SK-N-MC (cell line): ENCODE measurements at regions not wholly inside any gene's neighbourhood (a gene's known extent, or its start where the extent isn't known, plus 50 kb on each side); places are given as distances from the start of the nearest gene placed in this dataset.

Source experiments
- DNase-seq: peaks from one replicate; pipeline ENCODE4 v3.0.0-alpha.2; 2011; ENCODE audit warnings: low read depth, low spot score
- H3K27ac ChIP-seq: fragments of 200-600 bp; sonication (generic); 2 replicates; pipeline ENCODE4 v1.5.1; 2016; ENCODE audit warnings: mixed run types
- H3K36me3 ChIP-seq: fragments of 200-600 bp; sonication (generic); 2 replicates; pipeline ENCODE4 v1.6.1; 2017; ENCODE audit warnings: antibody characterized with exemption, low read length, mixed read lengths; ENCODE audit not compliant: insufficient read depth
- H3K4me3 ChIP-seq: fragments of 200-600 bp; sonication (generic); 2 replicates; pipeline ENCODE4 v1.5.1; 2016
- H3K9ac ChIP-seq: fragments of 200-600 bp; sonication (generic); 2 replicates; pipeline ENCODE4 v1.8.0; 2017; ENCODE audit warnings: mixed run types, mixed read lengths; ENCODE audit not compliant: insufficient read length
- H3K9me3 ChIP-seq: fragments of 200-600 bp; sonication (generic); 2 replicates; pipeline ENCODE4 v1.6.1; 2017; ENCODE audit warnings: low read depth, mild to moderate bottlenecking, antibody characterized with exemption, low read length, moderate library complexity, mixed read lengths
- EZH2 ChIP-seq: fragments of 200-600 bp; sonication (generic); IDR thresholded peaks from one replicate; pipeline ENCODE4 v1.6.1; 2017; ENCODE audit warnings: antibody characterized with exemption
- FOXP2 ChIP-seq: optimal IDR thresholded peaks from 2 replicates; pipeline ENCODE3; 2011; ENCODE audit warnings: mild to moderate bottlenecking, moderate library complexity; ENCODE audit not compliant: insufficient read depth; ENCODE audit errors: extremely low read length, control extremely low read depth
- POLR2AphosphoS5 ChIP-seq: IDR thresholded peaks from 2 replicates; pipeline ENCODE4 v1.6.1; 2012; ENCODE audit warnings: mild to moderate bottlenecking, low read depth, low read length, borderline replicate concordance

GRCh38 chr10:129361676-129362376 lies 105.2 kb upstream of the MGMT start:
- H3K9ac ChIP-seq, result no peak overlapping the region
- no peak for DNase-seq
- TF ChIP-seq EZH2, result no peak
- no peaks in the 10 kb centered on the region for H3K9me3 ChIP-seq
- no peak overlapping the region for H3K27ac ChIP-seq
- H3K36me3 ChIP-seq, result no peaks in the 10 kb centered on the region
- H3K4me3 ChIP-seq, result no peak overlapping the region

- no peaks in the 10 kb centered on the region for H3K9me3 ChIP-seq
- no peak overlapping the region for H3K27ac ChIP-seq
- no peak overlapping the region for H3K4me3 ChIP-seq
- no peaks in the 10 kb centered on the region for H3K36me3 ChIP-seq
- no peak overlapping the region for H3K9ac ChIP-seq
- TF ChIP-seq FOXP2 (no peak), POLR2AphosphoS5 (no peak), EZH2 (no peak)
- DNase-seq, result no peak
These were observed 102.1 kb upstream of the MGMT start for GRCh38 chr10:129364949-129365348.

GRCh38 chr10:129365767-129366402 lies 101.2 kb upstream of the MGMT start:
- DNase-seq, result no peak
- no peaks in the 10 kb centered on the region for H3K36me3 ChIP-seq
- H3K9ac ChIP-seq, result no peak overlapping the region
- H3K4me3 ChIP-seq, result no peak overlapping the region
- no peaks in the 10 kb centered on the region for H3K9me3 ChIP-seq
- TF ChIP-seq FOXP2 (no peak), POLR2AphosphoS5 (no peak), EZH2 (no peak)
- no peak overlapping the region for H3K27ac ChIP-seq

GRCh38 chr10:129366450-129366849 lies 100.6 kb upstream of the MGMT start:
- no peak overlapping the region for H3K4me3 ChIP-seq
- no peak overlapping the region for H3K27ac ChIP-seq
- TF ChIP-seq EZH2, result no peak
- TF ChIP-seq FOXP2, result no peak
- no peak for TF ChIP-seq POLR2AphosphoS5
- no peak for DNase-seq
- no peaks in the 10 kb centered on the region for H3K36me3 ChIP-seq
- no peaks in the 10 kb centered on the region for H3K9me3 ChIP-seq
- H3K9ac ChIP-seq, result no peak overlapping the region

- Histone ChIP-seq H3K27ac (no peak overlapping the region), H3K4me3 (no peak overlapping the region), H3K36me3 (no peaks in the 10 kb centered on the region), H3K9me3 (no peaks in the 10 kb centered on the region), H3K9ac (no peak overlapping the region)
- TF ChIP-seq POLR2AphosphoS5 (no peak), FOXP2 (no peak), EZH2 (no peak)
- no peak for DNase-seq
These were observed 97.5 kb upstream of the MGMT start for GRCh38 chr10:129369566-129369965.

GRCh38 chr10:129371541-129371940 lies 95.5 kb upstream of the MGMT start:
- H3K9ac ChIP-seq, result no peak overlapping the region
- no peak overlapping the region for H3K27ac ChIP-seq
- no peak for DNase-seq
- TF ChIP-seq EZH2, result no peak
- no peaks in the 10 kb centered on the region for H3K9me3 ChIP-seq
- H3K36me3 ChIP-seq, result no peaks in the 10 kb centered on the region
- H3K4me3 ChIP-seq, result no peak overlapping the region

- Histone ChIP-seq H3K27ac (no peak overlapping the region), H3K9ac (no peak overlapping the region), H3K9me3 (no peaks in the 10 kb centered on the region), H3K4me3 (no peak overlapping the region), H3K36me3 (no peaks in the 10 kb centered on the region)
- no peak for DNase-seq
- TF ChIP-seq FOXP2 (no peak), POLR2AphosphoS5 (no peak), EZH2 (no peak)
These were observed 94.9 kb upstream of the MGMT start for GRCh38 chr10:129372172-129372571.

- Histone ChIP-seq H3K9me3 (no peaks in the 10 kb centered on the region), H3K27ac (no peak overlapping the region), H3K4me3 (no peak overlapping the region), H3K36me3 (no peaks in the 10 kb centered on the region), H3K9ac (no peak overlapping the region)
- no peak for TF ChIP-seq FOXP2
- DNase-seq, result no peak
These were observed 93.8 kb upstream of the MGMT start for GRCh38 chr10:129373231-129373630.

- Histone ChIP-seq H3K9me3 (no peaks in the 10 kb centered on the region), H3K9ac (no peak overlapping the region), H3K4me3 (no peak overlapping the region), H3K27ac (no peak overlapping the region), H3K36me3 (no peaks in the 10 kb centered on the region)
- TF ChIP-seq POLR2AphosphoS5 (no peak), EZH2 (no peak), FOXP2 (no peak)
- no peak for DNase-seq
These were observed 93.3 kb upstream of the MGMT start for GRCh38 chr10:129373718-129374117.
